GM23248 (cell line): ENCODE measurements at regions not wholly inside any gene's neighbourhood (a gene's known extent, or its start where the extent isn't known, plus 50 kb on each side); places are given as distances from the start of the nearest gene placed in this dataset.
"Not testable (repeated sequence)": the region's sequence is repeated elsewhere in the genome, so short reads cannot be mapped to it uniquely, and the experiment has no call there.

ENCODE experiments used
- EZH2 ChIP-seq: fragments of 200-600 bp; sonication (generic); IDR thresholded peaks from 2 replicates; pipeline ENCODE4 v1.6.1; 2018; ENCODE audit warnings: antibody characterized with exemption, mild to moderate bottlenecking; ENCODE audit not compliant: insufficient read depth, poor library complexity, severe bottlenecking
- EZH2phosphoT487 ChIP-seq: fragments of 200-600 bp; sonication (generic); IDR thresholded peaks from 2 replicates; pipeline ENCODE4 v1.6.1; 2018; ENCODE audit warnings: antibody characterized with exemption, moderate library complexity, mild to moderate bottlenecking, low read depth; ENCODE audit not compliant: insufficient read depth

GRCh38 chr13:74536649-74537048 lies 402.4 kb upstream of the KLF12 start:
- TF ChIP-seq EZH2, EZH2phosphoT487: not testable (repeated sequence)
